RWPE2 (cell line): ENCODE measurements at regions not wholly inside any gene's neighbourhood (a gene's known extent, or its start where the extent isn't known, plus 50 kb on each side); places are given as distances from the start of the nearest gene placed in this dataset.

Experiments
- ATAC-seq: fragments of 200-7000 bp; cut with Tn5 transposase; 3 replicates; pipeline ENCODE4 v1.9.1; 2021; ENCODE audit warnings: low read depth
- DNase-seq: peaks from one replicate; pipeline ENCODE4 v3.0.0-alpha.2; 2020; ENCODE audit warnings: low spot score
- H3K27ac ChIP-seq: fragments of 450-650 bp; 2 replicates; pipeline ENCODE4 v1.5.1; 2017; ENCODE audit warnings: mild to moderate bottlenecking; ENCODE audit not compliant: poor library complexity, severe bottlenecking
- H3K27me3 ChIP-seq: fragments of 250-450 bp; sonication (Bioruptor Pico); 2 replicates; pipeline ENCODE4 v1.5.1; 2021; ENCODE audit warnings: mild to moderate bottlenecking, moderate library complexity; ENCODE audit not compliant: insufficient read depth, poor library complexity, severe bottlenecking
- H3K36me3 ChIP-seq: fragments of 250-450 bp; sonication (Bioruptor Pico); 2 replicates; pipeline ENCODE4 v1.5.1; 2020; ENCODE audit warnings: low read depth, mild to moderate bottlenecking, moderate library complexity
- H3K4me1 ChIP-seq: fragments of 250-450 bp; sonication (Bioruptor Pico); 2 replicates; pipeline ENCODE4 v1.5.1; 2021; ENCODE audit warnings: mild to moderate bottlenecking, moderate library complexity; ENCODE audit not compliant: insufficient read depth, poor library complexity, severe bottlenecking
- H3K4me3 ChIP-seq: fragments of 250-450 bp; sonication (Bioruptor Pico); 2 replicates; pipeline ENCODE4 v1.5.1; 2021; ENCODE audit warnings: mild to moderate bottlenecking, moderate library complexity; ENCODE audit not compliant: severe bottlenecking
- H3K9me3 ChIP-seq: fragments of 250-450 bp; sonication (Bioruptor Pico); 2 replicates; pipeline ENCODE4 v1.5.1; 2021; ENCODE audit warnings: mild to moderate bottlenecking, moderate library complexity; ENCODE audit not compliant: severe bottlenecking
- CTCF ChIP-seq: fragments of 450-650 bp; IDR thresholded peaks from one replicate; pipeline ENCODE4 v1.5.1; 2017; ENCODE audit warnings: mild to moderate bottlenecking, moderate library complexity; ENCODE audit not compliant: poor library complexity, severe bottlenecking

DNA sequence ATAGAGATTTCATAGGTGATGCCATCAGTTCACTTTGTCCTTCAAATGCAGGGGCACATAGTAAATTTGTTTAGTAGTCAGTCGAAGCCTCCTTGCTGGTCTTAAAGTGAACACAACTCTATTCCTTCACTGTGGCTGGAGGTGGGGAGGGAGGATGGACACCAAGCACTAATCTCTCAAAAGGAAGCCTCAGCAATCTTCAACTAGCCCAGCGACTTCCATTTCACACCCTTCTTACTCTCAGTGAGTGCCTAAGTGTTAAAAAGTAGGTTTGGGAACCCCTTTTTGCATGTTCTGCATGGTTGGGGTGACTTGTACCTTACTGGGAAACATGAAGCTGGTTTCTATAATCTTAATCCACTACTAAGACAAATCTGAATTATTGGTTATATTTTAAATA, 96.0 kb upstream of the GUCY1A1 start:
- no peak for TF ChIP-seq CTCF
- ATAC-seq, result no peak
- no peaks in the 10 kb centered on the region for H3K36me3 ChIP-seq
- no peaks in the 10 kb centered on the region for H3K4me1 ChIP-seq
- H3K27ac ChIP-seq, result no peak overlapping the region
- no peak for DNase-seq
- no peaks in the 10 kb centered on the region for H3K9me3 ChIP-seq
- no peaks in the 10 kb centered on the region for H3K27me3 ChIP-seq
- no peak overlapping the region for H3K4me3 ChIP-seq

DNA sequence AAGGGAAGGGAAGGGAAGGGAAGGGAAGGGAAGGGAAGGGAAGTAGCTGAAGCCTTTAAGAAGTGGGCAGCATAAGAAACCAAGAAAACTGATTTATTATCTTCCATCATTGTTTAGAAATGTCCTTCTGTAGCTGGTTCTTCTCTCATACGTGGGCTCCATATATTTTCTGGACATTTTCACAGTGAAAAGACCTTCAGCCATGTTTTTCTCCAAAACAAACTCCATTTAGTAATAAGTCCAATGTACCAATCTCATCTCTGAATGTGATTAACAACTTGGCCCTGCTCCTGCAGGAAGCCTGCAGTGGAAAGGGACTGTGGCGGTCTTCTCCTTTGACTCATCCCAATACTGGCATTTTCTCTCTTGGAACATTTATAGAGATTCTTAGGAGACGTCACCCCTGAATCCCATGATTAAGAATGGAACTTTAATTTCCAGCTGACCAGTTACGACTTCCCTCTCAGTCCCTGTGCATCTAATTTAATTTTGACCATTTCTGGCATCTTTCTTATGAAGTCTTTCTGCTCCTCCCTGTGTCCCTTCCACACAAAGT, 96.6 kb upstream of the GUCY1A1 start:
- Histone ChIP-seq H3K36me3 (no peaks in the 10 kb centered on the region), H3K9me3 (no peaks in the 10 kb centered on the region), H3K4me1 (no peaks in the 10 kb centered on the region), H3K27ac (no peak overlapping the region), H3K4me3 (no peak overlapping the region), H3K27me3 (no peaks in the 10 kb centered on the region)
- ATAC-seq (no peak), DNase-seq (no peak)
- no peak for TF ChIP-seq CTCF

- H3K9me3 ChIP-seq, result no peaks in the 10 kb centered on the region
- H3K36me3 ChIP-seq, result no peaks in the 10 kb centered on the region
- DNase-seq (no peak), ATAC-seq (no peak)
- H3K27ac ChIP-seq, result no peak overlapping the region
- no peaks in the 10 kb centered on the region for H3K27me3 ChIP-seq
- no peak for TF ChIP-seq CTCF
- H3K4me3 ChIP-seq, result no peak overlapping the region
- no peaks in the 10 kb centered on the region for H3K4me1 ChIP-seq
Observed at GRCh38 chr4:155569471-155569870, 97.2 kb upstream of the GUCY1A1 start.

DNA sequence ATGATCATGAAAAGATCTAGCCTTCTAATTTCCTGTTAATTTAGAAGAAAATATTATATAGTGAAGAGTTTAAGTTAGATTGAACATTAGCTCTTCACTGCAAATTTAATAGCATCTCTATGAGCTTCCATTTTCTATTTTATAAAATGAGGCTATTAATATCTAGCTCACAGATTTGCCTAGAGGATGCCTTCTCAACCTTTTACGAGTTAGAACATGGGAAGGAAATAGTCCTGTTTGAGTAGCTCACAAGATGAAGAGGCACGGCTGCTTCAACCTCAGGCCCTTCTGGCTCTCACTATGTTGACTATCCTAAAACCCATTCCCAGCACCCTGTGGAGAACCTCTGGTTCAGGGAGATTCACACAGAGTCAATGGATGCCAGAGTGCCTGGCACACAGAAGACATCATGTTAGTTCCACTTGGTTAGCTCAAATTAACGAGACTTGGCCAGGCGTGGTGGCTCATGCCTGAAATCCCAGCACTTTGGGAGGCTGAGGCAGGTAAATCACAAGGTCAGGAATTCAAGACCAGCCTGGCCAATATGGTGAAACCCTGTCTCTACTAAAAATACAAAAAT, 97.9 kb upstream of the GUCY1A1 start:
- no peak for ATAC-seq
- H3K27ac ChIP-seq, result no peak overlapping the region
- TF ChIP-seq CTCF, result no peak
- no peaks in the 10 kb centered on the region for H3K9me3 ChIP-seq
- DNase-seq, result no peak
- no peaks in the 10 kb centered on the region for H3K36me3 ChIP-seq
- no peaks in the 10 kb centered on the region for H3K4me1 ChIP-seq
- no peak overlapping the region for H3K4me3 ChIP-seq
- no peaks in the 10 kb centered on the region for H3K27me3 ChIP-seq

GRCh38 chr4:155566354-155566753, 100.3 kb upstream of the GUCY1A1 start:
- H3K27ac ChIP-seq, result no peak overlapping the region
- DNase-seq, result no peak
- no peaks in the 10 kb centered on the region for H3K9me3 ChIP-seq
- no peaks in the 10 kb centered on the region for H3K36me3 ChIP-seq
- H3K4me3 ChIP-seq, result no peak overlapping the region
- ATAC-seq, result 0 out of 3 replicates have a peak, but pooled peaks have one; percentile 14
- no peaks in the 10 kb centered on the region for H3K27me3 ChIP-seq
- no peaks in the 10 kb centered on the region for H3K4me1 ChIP-seq
- no peak for TF ChIP-seq CTCF
